Gastroesophageal sphincter (tissue), 3 donors: ENCODE measurements at regions not wholly inside any gene's neighbourhood (a gene's known extent, or its start where the extent isn't known, plus 50 kb on each side); places are given as distances from the start of the nearest gene placed in this dataset.

Source experiments
- CTCF ChIP-seq, 4 experiments: fragments of 200-600 bp in 2 of 4; fragments of 450-650 bp in 2 of 4; sonication (generic) in 1 of 4; IDR thresholded peaks; one replicate each; pipeline ENCODE4 v1.5.1; 2017 to 2019; ENCODE audit warnings: antibody characterized with exemption in 4 of 4, mild to moderate bottlenecking in 2 of 4, moderate library complexity in 2 of 4
- POLR2A ChIP-seq, 2 donors: fragments of 450-650 bp; IDR thresholded peaks; one replicate each; pipeline ENCODE4 v1.6.1; 2017; ENCODE audit warnings: antibody characterized with exemption in 2 of 2, mild to moderate bottlenecking in 2 of 2, moderate library complexity in 1 of 2
- POLR2AphosphoS5 ChIP-seq: sonication (generic); formaldehyde crosslinking; IDR thresholded peaks from one replicate; pipeline ENCODE4 v1.6.1; 2017; ENCODE audit warnings: antibody characterized with exemption

GRCh38 chr1:218536296-218536986, 191.3 kb downstream of the TGFB2 start:
- TF ChIP-seq POLR2AphosphoS5 (no peak), POLR2A (IDR thresholded peaks at IDR 0.05) (no peak), CTCF (IDR thresholded peaks at IDR 0.05) (no peak)
